Right lobe of liver (tissue), 4 donors: ENCODE measurements at regions not wholly inside any gene's neighbourhood (a gene's known extent, or its start where the extent isn't known, plus 50 kb on each side); places are given as distances from the start of the nearest gene placed in this dataset.

Experiments used
- POLR2A ChIP-seq: fragments of 450-650 bp; IDR thresholded peaks from one replicate; pipeline ENCODE4 v1.6.1; 2017; ENCODE audit warnings: antibody characterized with exemption, mild to moderate bottlenecking
- TF ChIP-seq, protein P1 (sequence below), 4 donors: fragments of 200-600 bp in 3 of 4; fragments of 450-650 bp in 1 of 4; IDR thresholded peaks; one replicate each; pipeline versions ENCODE4 v1.5.1 to v1.8.0; 2016 to 2022; ENCODE audit warnings: antibody characterized with exemption in 4 of 4, mild to moderate bottlenecking in 2 of 4
- donor health status: DM: no; HTN: no; CAD: no.
- donor health status: DM: no; HTN: no; CAD: no.
- donor health status: DM: no; HTN: yes; CAD: no.

DNA sequence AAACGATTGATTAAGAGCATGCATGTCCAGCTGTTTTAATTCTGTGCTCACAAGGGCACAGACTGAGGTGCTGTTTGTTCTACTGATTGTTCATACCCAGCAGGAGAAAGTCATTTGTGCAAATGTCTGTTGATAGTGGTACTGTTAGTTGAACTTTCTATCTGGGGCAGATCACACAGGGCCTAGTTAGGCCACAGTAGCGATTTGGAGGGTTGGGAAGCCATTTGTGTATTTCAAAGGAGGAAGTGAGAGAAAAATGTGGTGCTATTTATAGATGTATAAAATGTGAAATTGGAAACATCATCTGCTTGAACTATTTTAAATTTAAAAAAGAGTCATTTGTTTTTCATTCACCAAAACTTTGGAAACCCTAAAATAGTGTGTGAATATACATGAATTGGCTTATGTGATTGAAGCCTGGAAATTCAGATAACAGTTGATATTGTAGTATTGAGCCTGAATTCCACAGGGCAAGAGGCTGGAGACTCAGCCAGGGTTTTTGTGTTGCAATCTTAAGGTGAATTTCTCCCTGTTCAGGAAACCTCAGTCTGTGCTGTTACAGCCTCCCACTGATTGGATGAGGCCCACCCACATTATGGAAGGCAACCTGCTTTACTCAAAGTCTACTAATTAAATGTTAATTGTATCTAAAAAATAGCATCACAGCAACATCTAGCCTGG, 162.0 kb upstream of the CDKN2B start:
- no peak for TF ChIP-seq POLR2A
- TF ChIP-seq, protein P1, sequence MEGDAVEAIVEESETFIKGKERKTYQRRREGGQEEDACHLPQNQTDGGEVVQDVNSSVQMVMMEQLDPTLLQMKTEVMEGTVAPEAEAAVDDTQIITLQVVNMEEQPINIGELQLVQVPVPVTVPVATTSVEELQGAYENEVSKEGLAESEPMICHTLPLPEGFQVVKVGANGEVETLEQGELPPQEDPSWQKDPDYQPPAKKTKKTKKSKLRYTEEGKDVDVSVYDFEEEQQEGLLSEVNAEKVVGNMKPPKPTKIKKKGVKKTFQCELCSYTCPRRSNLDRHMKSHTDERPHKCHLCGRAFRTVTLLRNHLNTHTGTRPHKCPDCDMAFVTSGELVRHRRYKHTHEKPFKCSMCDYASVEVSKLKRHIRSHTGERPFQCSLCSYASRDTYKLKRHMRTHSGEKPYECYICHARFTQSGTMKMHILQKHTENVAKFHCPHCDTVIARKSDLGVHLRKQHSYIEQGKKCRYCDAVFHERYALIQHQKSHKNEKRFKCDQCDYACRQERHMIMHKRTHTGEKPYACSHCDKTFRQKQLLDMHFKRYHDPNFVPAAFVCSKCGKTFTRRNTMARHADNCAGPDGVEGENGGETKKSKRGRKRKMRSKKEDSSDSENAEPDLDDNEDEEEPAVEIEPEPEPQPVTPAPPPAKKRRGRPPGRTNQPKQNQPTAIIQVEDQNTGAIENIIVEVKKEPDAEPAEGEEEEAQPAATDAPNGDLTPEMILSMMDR (IDR thresholded peaks at IDR 0.05): no peak
